Bronchial epithelial cell (primary cell): ENCODE measurements at regions not wholly inside any gene's neighbourhood (a gene's known extent, or its start where the extent isn't known, plus 50 kb on each side); places are given as distances from the start of the nearest gene placed in this dataset.

ENCODE experiments used
- DNase-seq: peaks from one replicate; pipeline ENCODE4 v3.0.0-alpha.2; 2010; ENCODE audit warnings: low read depth
- FAIRE-seq: peaks from 2 replicates; lab custom pipeline; 2011; peaks lifted over from hg19 to GRCh38; lab: Jason Lieb, UNC
- H3K27me3 ChIP-seq: 2 replicates; pipeline ENCODE4 v1.5.1; 2011; ENCODE audit warnings: low read length; ENCODE audit not compliant: control insufficient read depth, insufficient read depth
- H3K36me3 ChIP-seq: 2 replicates; pipeline ENCODE4 v1.5.1; 2011; ENCODE audit warnings: low read length; ENCODE audit not compliant: control insufficient read depth, insufficient read depth
- H3K4me3 ChIP-seq: 2 replicates; pipeline ENCODE4 v1.5.1; 2011; ENCODE audit warnings: mild to moderate bottlenecking, low read depth, low read length, control low read depth
- TF ChIP-seq, protein P1 (sequence below): IDR thresholded peaks from 2 replicates; pipeline ENCODE4 v1.5.1; 2011; ENCODE audit warnings: mild to moderate bottlenecking, moderate library complexity, low read length, control low read depth, inconsistent platforms; ENCODE audit not compliant: insufficient read depth, severe bottlenecking

DNA sequence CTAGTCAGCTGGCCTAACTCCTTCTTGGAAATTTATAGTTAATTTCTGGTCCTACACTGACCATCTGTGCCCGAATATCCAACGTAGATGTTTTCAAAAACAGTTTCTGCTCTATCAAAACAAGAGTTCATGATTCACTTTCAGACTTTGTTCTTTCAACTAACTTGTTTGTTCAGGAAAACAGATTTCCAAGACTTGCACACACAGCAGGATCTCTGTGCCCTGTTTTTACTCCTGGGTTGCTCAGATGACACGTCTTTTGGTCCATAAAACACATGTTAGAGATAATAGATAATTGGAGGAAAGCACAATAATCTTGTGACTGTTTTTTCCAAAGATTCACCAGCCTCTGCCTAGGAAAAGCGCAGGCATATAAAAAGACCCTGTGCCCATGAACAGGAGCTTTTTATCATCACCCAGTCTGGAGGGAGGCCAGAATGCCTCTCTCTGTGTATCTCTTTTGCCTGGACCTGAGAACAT lies 218.0 kb downstream of the IRS2 start:
- no peak for FAIRE-seq
- no peak for DNase-seq
- no peaks in the 10 kb centered on the region for H3K36me3 ChIP-seq
- no peaks in the 10 kb centered on the region for H3K27me3 ChIP-seq
- no peak overlapping the region for H3K4me3 ChIP-seq
- TF ChIP-seq, protein P1, sequence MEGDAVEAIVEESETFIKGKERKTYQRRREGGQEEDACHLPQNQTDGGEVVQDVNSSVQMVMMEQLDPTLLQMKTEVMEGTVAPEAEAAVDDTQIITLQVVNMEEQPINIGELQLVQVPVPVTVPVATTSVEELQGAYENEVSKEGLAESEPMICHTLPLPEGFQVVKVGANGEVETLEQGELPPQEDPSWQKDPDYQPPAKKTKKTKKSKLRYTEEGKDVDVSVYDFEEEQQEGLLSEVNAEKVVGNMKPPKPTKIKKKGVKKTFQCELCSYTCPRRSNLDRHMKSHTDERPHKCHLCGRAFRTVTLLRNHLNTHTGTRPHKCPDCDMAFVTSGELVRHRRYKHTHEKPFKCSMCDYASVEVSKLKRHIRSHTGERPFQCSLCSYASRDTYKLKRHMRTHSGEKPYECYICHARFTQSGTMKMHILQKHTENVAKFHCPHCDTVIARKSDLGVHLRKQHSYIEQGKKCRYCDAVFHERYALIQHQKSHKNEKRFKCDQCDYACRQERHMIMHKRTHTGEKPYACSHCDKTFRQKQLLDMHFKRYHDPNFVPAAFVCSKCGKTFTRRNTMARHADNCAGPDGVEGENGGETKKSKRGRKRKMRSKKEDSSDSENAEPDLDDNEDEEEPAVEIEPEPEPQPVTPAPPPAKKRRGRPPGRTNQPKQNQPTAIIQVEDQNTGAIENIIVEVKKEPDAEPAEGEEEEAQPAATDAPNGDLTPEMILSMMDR = no peak

DNA sequence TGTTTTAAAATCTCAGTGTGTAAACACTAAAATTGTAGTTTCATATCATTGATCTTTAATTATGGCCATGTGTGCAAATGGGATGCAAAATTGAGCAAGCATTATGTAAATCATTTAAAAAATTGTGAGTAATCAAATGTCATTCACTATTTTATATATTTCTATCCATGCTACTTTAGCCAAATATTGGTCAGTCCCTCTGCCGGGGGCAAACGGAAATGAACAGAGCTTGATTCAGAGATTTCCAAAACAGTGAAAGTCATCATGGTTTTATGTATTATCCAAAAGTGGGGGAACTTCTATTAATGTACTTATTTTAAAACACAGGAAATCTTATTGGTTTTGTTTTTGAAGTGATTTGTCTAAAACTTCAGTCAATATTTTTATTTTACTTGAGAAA lies 219.1 kb downstream of the IRS2 start:
- FAIRE-seq (no peak), DNase-seq (no peak)
- Histone ChIP-seq H3K4me3 (no peak overlapping the region), H3K36me3 (no peaks in the 10 kb centered on the region), H3K27me3 (no peaks in the 10 kb centered on the region)
- TF ChIP-seq, protein P1 = no peak

DNA sequence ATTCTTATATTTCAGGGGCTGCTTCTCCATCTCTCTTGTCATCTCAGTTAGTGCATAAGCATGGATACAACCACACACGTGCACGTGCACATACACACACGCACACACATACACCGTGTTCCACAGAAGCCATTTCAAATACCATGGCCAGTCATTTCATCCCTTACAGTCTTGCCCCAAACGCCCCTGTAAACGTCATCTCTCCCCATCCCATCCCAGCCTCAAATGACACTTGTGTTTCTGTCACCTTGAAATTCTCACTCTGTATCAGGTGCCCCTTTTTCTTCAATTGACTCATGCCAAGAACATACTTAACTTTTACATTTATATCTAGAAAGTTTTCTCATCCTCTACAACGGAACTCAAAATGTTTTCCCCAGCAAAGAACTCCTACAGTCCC lies 220.5 kb downstream of the IRS2 start:
- FAIRE-seq (no peak), DNase-seq (no peak)
- H3K36me3 ChIP-seq = no peaks in the 10 kb centered on the region
- no peak overlapping the region for H3K4me3 ChIP-seq
- H3K27me3 ChIP-seq = no peaks in the 10 kb centered on the region
- TF ChIP-seq, protein P1 = no peak

DNA sequence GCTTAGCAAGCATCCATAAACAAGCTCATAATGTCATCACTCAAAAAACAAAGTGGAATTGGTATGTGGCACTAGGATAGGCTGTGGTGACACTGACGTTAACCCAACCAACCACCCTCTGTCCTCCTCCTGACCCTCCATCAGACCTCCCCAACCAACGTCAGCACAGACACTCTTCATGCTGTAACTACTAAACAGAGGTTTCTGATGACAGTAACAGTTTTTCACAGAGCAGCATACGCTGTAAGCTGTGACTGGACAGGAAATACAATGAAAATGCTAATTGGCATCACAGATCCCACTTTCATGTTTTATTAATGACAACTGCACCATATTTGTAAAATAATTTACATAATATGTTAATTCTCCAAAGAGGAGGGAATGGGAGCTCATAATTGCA lies 238.0 kb downstream of the IRS2 start:
- FAIRE-seq = no peak

DNA sequence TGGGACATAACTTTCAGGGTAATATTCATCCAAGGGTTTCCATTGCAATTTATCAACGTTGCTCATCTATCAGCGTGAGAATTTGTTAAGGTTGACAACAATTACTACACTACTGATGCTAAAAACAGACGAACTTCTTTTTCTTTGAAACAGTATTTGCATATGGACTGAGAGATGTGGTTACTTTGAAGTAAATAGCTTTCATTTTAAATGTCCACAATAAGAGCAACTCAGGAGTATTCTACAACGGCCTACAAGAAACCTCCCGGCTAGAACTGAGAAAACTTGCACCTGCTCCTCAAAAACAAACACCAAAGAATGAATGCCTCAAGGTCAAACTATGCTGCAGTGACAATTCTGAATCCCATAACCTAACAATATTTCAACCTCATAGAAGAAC lies 238.4 kb downstream of the IRS2 start:
- FAIRE-seq (no peak), DNase-seq (no peak)
- TF ChIP-seq, protein P1 = no peak
- no peak overlapping the region for H3K4me3 ChIP-seq
- H3K36me3 ChIP-seq = no peaks in the 10 kb centered on the region
- H3K27me3 ChIP-seq = no peaks in the 10 kb centered on the region

More for the DNA sequence above, 238.0 kb downstream of the IRS2 start:
- TF ChIP-seq, protein P1 = no peak
- Histone ChIP-seq H3K4me3 (no peak overlapping the region), H3K27me3 (no peaks in the 10 kb centered on the region), H3K36me3 (no peaks in the 10 kb centered on the region)
- no peak for DNase-seq

DNA sequence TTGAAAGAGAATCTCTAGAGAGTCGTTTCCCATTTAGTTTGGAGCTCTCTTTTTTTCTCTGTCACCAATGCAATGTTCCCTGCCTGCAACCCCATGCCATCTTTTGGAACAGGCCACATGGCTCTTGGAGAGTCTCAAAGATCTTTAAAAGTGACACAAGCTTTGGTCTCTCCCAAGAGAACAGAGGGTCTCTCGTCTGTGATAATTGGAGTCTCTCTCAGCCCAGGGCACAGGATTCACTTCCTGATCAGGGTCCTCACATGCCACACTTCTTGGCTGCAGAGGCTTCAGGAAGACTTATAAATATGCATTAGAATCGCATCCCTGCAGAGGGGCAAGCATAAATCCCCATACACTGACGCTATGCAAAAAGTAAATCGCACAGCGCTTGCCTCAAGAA lies 240.5 kb downstream of the IRS2 start:
- DNase-seq (no peak), FAIRE-seq (no peak)
- no peaks in the 10 kb centered on the region for H3K36me3 ChIP-seq

More for the DNA sequence above, 240.5 kb downstream of the IRS2 start:
- TF ChIP-seq, protein P1 = no peak
- Histone ChIP-seq H3K27me3 (no peaks in the 10 kb centered on the region), H3K4me3 (no peak overlapping the region)
